Fibroblast of the aortic adventitia (primary cell): ENCODE measurements at regions not wholly inside any gene's neighbourhood (a gene's known extent, or its start where the extent isn't known, plus 50 kb on each side); places are given as distances from the start of the nearest gene placed in this dataset.

Experiments used
- DNase-seq: peaks from one replicate; pipeline ENCODE4 v3.0.0-alpha.2; 2010; ENCODE audit warnings: low read depth
- H3K4me3 ChIP-seq: 2 replicates; pipeline ENCODE4 v1.5.1; 2011; ENCODE audit warnings: low read depth, mild to moderate bottlenecking, control low read depth, low read length, moderate library complexity
- CTCF ChIP-seq: IDR thresholded peaks from 2 replicates; pipeline ENCODE4 v1.5.1; 2011; ENCODE audit warnings: mild to moderate bottlenecking, low read length, control low read depth, inconsistent platforms; ENCODE audit not compliant: insufficient read depth

- no peak for DNase-seq
- H3K4me3 ChIP-seq: no peak overlapping the region
- TF ChIP-seq CTCF: no peak
Observed at GRCh38 chr4:163017135-163017534, 149.6 kb downstream of the NAF1 start.

GRCh38 chr4:163012816-163013215, 153.9 kb downstream of the NAF1 start:
- TF ChIP-seq CTCF: no peak
- no peak overlapping the region for H3K4me3 ChIP-seq
- DNase-seq: no peak

DNA sequence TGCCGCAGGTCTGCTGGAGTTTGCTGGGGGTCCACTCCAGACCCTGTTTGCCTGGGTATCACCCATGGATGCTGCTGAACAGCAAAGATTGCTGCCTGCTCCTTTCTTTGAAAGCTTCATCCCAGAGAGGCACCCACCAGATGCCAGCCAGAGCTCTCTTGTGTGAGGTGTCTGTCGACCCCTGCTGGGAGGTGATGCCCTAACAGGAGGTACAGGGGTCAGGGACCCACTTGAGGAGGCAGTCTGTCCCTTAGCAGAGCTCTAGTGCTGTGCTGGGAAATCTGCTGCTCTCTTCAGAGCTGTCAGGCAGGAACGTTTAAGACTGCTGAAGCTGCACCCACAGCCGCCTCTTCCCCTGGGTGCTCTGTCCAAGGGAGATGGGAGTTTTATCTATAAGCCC, 162.7 kb downstream of the NAF1 start:
- DNase-seq: no peak
- no peak for TF ChIP-seq CTCF

DNA sequence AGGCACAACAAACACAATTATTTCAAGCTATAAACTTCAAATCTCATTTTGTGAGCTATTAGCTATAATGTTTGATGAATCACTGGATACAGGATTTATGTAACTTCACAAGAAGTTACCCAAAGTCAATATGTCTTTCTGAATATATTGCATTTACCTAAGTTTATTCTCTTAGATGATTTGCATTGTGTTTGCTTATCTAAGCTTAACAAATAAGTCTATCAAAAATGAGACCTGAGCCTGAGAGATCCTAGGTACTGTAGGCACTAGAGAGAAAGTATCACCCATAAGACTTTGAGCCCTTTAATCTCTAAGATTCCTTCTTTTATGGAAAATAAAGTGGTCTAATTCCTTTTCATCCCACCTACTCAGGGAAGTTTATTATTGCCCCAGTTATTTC, 178.2 kb downstream of the NAF1 start:
- H3K4me3 ChIP-seq: no peak overlapping the region
- DNase-seq: no peak
- TF ChIP-seq CTCF: no peak

More for the DNA sequence above, 162.7 kb downstream of the NAF1 start:
- no peak overlapping the region for H3K4me3 ChIP-seq

DNA sequence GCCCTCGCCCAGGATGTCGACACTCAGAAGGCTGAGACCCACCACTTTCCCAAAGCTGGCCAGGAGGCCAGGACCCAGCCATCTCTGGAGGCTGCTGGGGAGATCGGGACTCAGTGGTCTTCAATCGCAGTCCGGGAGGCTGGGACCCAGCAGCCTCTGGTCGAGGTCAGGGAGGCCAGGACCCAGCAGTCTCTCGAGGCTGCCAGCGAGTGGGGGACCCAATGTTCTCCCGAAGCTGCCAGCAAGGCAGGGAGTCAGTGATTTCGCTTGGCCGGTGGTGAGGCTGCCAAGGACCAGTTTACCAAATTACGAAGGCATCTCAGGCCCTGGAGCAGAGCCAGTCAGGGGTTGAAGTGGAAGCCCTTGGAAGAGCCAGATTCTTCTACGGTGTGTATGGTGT, 181.6 kb downstream of the NAF1 start:
- no peak overlapping the region for H3K4me3 ChIP-seq
- no peak for TF ChIP-seq CTCF
- no peak for DNase-seq

- no peak overlapping the region for H3K4me3 ChIP-seq
- no peak for TF ChIP-seq CTCF
- no peak for DNase-seq
Observed at GRCh38 chr4:162984621-162985020, 182.1 kb downstream of the NAF1 start.

DNA sequence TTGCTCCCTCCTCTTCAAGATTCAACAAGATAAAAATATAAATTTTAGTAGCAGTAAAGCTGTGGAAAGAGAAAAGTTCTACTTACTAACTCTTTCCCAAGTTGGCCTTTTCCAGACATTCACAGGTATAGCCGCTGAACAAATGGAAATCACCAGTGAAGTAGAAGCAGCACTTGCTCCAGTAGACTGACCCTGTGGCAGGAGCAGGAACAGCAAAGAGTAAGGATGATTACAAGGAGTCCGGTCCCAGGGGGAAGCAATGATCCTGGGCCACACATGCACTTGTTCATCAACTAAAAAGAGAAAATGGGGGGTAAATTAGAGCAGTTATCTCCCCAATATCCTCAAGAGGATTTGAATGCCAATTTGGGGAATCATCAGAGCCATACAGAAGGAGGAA, 184.9 kb downstream of the NAF1 start:
- H3K4me3 ChIP-seq: no peak overlapping the region
- TF ChIP-seq CTCF: no peak
- DNase-seq: no peak
